GM20000 (cell line): ENCODE measurements at regions not wholly inside any gene's neighbourhood (a gene's known extent, or its start where the extent isn't known, plus 50 kb on each side); places are given as distances from the start of the nearest gene placed in this dataset.
"Not testable (repeated sequence)": the region's sequence is repeated elsewhere in the genome, so short reads cannot be mapped to it uniquely, and the experiment has no call there.

ENCODE experiments used
- DNase-seq: peaks from one replicate; pipeline ENCODE4 v3.0.0; 2012; ENCODE audit warnings: low spot score
- TF ChIP-seq, protein P1 (sequence below): IDR thresholded peaks from 2 replicates; pipeline ENCODE4 v1.5.1; 2012; ENCODE audit warnings: mild to moderate bottlenecking, control low read depth; ENCODE audit errors: extremely low read depth, missing control alignments

DNA sequence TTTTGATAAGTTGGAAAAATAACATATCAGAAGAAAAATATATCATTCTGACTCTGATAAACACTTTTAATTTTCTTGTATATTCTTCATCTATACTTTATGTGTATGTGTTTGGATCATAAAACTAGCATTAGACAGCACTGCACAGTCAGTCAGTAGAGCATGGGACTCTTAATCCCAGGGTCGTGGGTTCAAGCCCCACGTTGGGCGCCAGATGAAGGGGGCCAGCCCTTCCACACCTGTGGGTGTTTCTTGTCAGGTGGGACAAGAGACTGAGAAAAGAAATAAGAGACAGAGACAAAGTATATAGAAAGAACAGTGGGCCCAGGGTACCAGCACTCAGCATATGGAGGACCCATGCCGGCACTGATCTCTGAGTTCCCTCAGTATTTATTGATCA lies 546.0 kb upstream of the NR2F2 start:
- TF ChIP-seq, protein P1, sequence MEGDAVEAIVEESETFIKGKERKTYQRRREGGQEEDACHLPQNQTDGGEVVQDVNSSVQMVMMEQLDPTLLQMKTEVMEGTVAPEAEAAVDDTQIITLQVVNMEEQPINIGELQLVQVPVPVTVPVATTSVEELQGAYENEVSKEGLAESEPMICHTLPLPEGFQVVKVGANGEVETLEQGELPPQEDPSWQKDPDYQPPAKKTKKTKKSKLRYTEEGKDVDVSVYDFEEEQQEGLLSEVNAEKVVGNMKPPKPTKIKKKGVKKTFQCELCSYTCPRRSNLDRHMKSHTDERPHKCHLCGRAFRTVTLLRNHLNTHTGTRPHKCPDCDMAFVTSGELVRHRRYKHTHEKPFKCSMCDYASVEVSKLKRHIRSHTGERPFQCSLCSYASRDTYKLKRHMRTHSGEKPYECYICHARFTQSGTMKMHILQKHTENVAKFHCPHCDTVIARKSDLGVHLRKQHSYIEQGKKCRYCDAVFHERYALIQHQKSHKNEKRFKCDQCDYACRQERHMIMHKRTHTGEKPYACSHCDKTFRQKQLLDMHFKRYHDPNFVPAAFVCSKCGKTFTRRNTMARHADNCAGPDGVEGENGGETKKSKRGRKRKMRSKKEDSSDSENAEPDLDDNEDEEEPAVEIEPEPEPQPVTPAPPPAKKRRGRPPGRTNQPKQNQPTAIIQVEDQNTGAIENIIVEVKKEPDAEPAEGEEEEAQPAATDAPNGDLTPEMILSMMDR: no peak
- DNase-seq: no peak

DNA sequence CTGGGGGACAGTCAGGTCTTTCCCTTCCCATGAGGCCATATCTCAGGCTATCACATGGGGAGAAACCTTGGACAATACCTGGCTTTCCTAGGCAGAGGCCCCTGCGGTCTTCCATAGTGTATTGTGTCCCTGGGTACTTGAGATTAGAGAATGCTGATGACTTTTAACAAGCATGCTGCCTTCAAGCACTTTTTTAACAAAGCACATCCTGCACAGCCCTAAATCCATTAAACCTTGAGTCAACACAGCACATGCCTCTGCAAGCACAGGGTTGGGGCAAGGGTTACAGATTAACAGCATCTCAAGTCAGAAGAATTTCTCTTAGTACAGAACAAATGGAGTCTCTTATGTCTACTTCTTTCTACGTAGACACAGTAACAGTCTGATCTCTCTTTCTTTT lies 545.2 kb upstream of the NR2F2 start:
- DNase-seq: not testable (repeated sequence)

DNA sequence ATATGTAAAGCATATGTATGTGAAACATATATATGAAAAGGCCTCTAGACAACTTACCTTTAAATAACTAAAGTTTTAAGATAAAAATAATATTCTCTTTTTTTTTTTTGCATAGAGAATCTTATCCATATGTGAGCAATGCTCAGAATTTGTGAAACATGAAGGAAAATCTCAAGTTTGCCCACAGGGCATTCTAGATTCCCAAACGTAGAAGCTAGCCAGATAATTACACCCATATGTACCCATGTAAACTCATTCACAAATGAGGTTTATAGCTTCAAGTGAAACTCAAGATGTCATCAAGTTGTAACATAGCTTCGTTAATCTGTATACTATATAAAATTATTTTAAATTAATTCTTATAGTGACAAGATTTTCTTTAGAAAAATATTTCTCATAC lies 537.3 kb upstream of the NR2F2 start:
- no peak for DNase-seq
- TF ChIP-seq, protein P1: no peak

DNA sequence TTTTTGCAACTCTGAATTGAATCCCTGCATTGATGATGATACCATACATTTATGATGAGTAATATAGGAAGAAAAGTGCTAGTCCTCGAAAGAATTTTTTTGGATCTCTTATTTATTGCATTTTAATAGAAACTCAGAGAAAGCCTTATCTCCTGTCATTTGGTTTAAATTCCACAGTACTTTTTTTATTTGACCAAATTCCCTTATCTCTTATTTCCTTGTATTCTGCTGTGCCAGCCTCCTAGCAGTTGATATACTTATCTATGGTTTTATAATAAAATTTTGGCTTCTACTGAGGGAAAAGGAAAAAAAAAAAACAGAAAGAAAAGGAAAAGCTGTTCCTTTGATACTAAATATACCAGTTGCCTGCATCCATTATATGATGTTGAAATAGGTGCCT lies 535.1 kb upstream of the NR2F2 start:
- DNase-seq: no peak
- TF ChIP-seq, protein P1: no peak

DNA sequence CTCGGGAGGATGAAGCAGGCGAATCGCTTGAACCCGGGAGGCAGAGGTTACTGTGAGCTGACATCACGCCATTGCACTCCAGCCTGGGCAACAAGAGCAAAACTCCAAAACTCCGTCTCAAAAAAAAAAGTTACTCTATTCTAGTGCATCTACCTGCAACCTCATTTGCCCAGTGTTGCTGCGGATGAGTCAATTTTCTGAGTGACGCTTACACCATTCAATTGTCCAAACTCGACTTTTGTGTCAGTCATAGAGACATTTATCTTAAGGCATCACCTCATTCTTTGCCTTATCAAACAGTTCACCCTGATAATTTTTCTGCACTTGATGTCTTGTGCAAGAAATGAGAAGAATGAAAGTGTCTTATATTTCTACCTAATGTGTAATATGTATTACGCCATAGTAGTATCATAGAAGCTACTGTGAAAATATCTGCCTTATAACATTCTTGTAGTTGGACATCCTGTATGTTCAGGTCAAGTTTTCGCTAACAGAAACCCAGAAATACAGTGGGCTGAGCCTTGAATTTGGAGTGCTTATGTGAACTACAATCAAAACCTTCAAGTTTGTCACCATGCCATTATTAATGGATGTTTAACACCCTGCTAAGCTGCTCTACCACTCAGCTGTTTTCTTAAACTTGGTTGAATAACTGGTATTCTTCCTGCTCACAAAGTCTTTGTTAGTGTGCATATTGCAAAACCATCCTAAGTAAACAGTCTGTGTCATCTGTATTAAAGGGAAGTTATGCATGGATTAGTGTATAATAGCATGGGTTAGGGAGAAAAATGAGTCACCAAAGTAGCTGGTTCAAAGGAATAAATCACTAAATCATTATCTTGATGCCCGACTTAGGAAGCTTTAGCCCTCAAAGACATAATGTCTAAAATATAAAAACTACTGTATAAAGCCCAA lies 531.0 kb upstream of the NR2F2 start:
- DNase-seq: no peak
- TF ChIP-seq, protein P1: no peak

DNA sequence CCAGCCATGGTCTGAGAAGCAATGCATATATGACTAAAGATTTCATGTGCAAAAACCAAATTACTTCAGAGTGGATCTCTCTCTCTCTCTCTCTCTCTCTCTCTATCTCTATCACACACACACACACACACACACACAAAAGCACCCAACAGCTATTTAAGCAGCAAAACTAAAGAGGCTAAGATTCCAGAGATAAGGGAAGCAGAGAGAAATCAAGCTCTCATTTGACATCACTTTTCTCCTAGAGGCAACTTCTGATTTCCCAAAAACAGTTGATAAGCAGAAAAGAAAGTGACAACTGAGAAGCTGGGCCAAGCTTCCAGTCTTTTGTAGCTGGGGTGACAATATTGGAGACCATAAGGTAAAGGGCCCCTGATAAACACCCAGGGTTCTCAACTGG lies 526.0 kb upstream of the NR2F2 start:
- no peak for DNase-seq
- TF ChIP-seq, protein P1: no peak

DNA sequence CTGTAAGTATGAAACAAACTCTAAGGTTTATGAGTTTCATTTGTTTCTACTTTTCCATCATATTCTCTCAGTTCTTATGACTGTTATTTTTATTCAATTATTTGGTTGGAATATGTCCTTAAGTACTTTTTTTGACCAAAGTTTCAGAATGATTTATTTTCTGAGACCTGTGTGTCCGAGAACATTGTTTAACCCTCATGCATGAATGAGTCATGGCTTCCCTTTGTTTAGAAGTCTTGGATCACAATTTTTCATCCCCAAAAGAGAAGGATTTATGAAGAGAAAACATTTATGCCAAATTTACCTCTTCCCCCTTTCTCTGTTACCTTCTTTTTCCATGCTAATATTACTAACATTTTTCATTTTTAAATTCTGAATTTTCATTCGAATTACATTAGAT lies 518.0 kb upstream of the NR2F2 start:
- TF ChIP-seq, protein P1: no peak

DNA sequence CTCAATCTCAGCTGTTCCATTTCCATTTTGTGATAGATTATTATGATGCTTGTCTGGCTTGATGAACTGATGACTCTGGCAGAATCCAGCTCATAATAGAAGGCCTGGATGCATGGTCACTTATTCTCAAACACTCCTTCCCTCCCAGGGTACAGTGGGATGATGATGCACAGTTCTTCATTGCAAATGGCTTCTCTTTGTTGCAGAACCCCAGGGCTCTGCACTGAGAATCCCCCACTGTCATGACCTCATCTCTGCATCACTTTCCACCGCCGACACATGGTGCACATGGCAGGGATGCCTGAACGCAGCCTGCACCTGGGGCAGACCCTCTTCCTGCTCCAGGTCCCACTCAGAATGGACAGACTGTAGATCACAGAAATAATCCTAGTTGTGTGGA lies 515.6 kb upstream of the NR2F2 start:
- no peak for DNase-seq

More for the DNA sequence above, 518.0 kb upstream of the NR2F2 start:
- DNase-seq: no peak

More for the DNA sequence above, 515.6 kb upstream of the NR2F2 start:
- TF ChIP-seq, protein P1: no peak
